K562 (cell line): ENCODE measurements at regions not wholly inside any gene's neighbourhood (a gene's known extent, or its start where the extent isn't known, plus 50 kb on each side); places are given as distances from the start of the nearest gene placed in this dataset.
"Not testable (repeated sequence)": the region's sequence is repeated elsewhere in the genome, so short reads cannot be mapped to it uniquely, and the experiment has no call there.

Experiments used
- ATAC-seq: fragments of 200-7000 bp; cut with Tn5 transposase; 3 replicates; pipeline ENCODE4 v1.9.1; 2020; ENCODE audit warnings: moderate library complexity
- BruUV-seq: library from RNA; stranded (reverse); fragments of 400-500 nt; replicated peaks from 2 replicates; lab custom pipeline; 2021; lab: Mats Ljungman, UMichigan
- CTCF ChIA-PET: fragments of 300-600 bp; formaldehyde crosslinking; extraction: SDS; loops from one replicate; lab custom pipeline; 2021; ENCODE audit warnings: low intra/inter-chr PET ratio; lab: Yijun Ruan, JAX
- POLR2A ChIA-PET: fragments of 300-600, 350-650 bp; sonication (Branson Sonifier 250); formaldehyde crosslinking; extraction: SDS; loops from one replicate; lab custom pipeline; 2021; ENCODE audit warnings: antibody characterized with exemption, inconsistent platforms; lab: Yijun Ruan, JAX
- DNase-seq, 4 experiments: peaks; one replicate each; pipeline versions ENCODE4 v3.0.0 to v3.0.0-alpha.2; 2011 to 2018; ENCODE audit warnings: low spot score in 3 of 4, mixed read lengths in 3 of 4; ENCODE audit errors: extremely low read depth in 1 of 4
- FAIRE-seq: peaks from 2 replicates; lab custom pipeline; 2011; peaks lifted over from hg19 to GRCh38; lab: Jason Lieb, UNC
- H2AFZ ChIP-seq: 2 replicates; pipeline ENCODE4 v1.6.0; 2011; ENCODE audit warnings: low read depth, low read length, control low read depth, inconsistent platforms
- H3K27ac ChIP-seq: fragments of 200-600 bp; 3 replicates; pipeline ENCODE4 v1.8.0; 2011; ENCODE audit warnings: low read depth, mild to moderate bottlenecking, control low read depth, inconsistent platforms, low read length, moderate library complexity, mixed read lengths; ENCODE audit errors: extremely low read depth
- H3K27me3 ChIP-seq, 2 experiments: fragments of 300-600 bp in 1 of 2; 2 replicates in 1 of 2; 3 replicates in 1 of 2; pipeline versions ENCODE4 v1.6.0 to v1.8.0; 2011; ENCODE audit warnings: inconsistent platforms in 2 of 2, low read length in 2 of 2, mild to moderate bottlenecking in 1 of 2, mixed read lengths in 1 of 2, moderate library complexity in 1 of 2; ENCODE audit not compliant: control insufficient read depth in 2 of 2, insufficient read depth in 2 of 2
- H3K36me3 ChIP-seq: fragments of 300-600 bp; 3 replicates; pipeline ENCODE4 v1.8.0; 2011; ENCODE audit warnings: mild to moderate bottlenecking, low read length, inconsistent platforms; ENCODE audit not compliant: control insufficient read depth, insufficient read depth
- H3K4me1 ChIP-seq, 2 experiments: fragments of 200-600 bp in 1 of 2; replicated peaks in 1 of 2; 2 replicates in 1 of 2; 3 replicates in 1 of 2; pipeline versions ENCODE4 v1.5.1 to v1.8.0; 2011; ENCODE audit warnings: inconsistent platforms in 2 of 2, low read length in 2 of 2, mild to moderate bottlenecking in 1 of 2, mixed read lengths in 1 of 2, moderate library complexity in 1 of 2; ENCODE audit not compliant: control insufficient read depth in 2 of 2, insufficient read depth in 2 of 2
- H3K4me2 ChIP-seq: 2 replicates; pipeline ENCODE4 v1.6.1; 2011; ENCODE audit warnings: low read length, control low read depth, inconsistent platforms, mixed read lengths; ENCODE audit not compliant: insufficient read depth
- H3K4me3 ChIP-seq: fragments of 200-600 bp; sonication (generic), shearing (Covaris generic); 2 replicates; pipeline ENCODE4 v1.5.1; 2016; ENCODE audit warnings: control low read depth, inconsistent platforms
- H3K79me2 ChIP-seq: fragments of 200-600 bp; 3 replicates; pipeline ENCODE4 v1.8.0; 2011; ENCODE audit warnings: low read length, inconsistent platforms; ENCODE audit not compliant: control insufficient read depth, insufficient read depth
- H3K9ac ChIP-seq, 2 experiments: 2 replicates each; pipeline versions ENCODE4 v1.6.0 to v1.6.1; 2011; ENCODE audit warnings: low read depth in 2 of 2, low read length in 2 of 2, control low read depth in 1 of 2, inconsistent platforms in 1 of 2, mild to moderate bottlenecking in 1 of 2, mixed read lengths in 1 of 2; ENCODE audit not compliant: insufficient read depth in 1 of 2
- H3K9me1 ChIP-seq: one replicate; pipeline ENCODE4 v1.6.0; 2011; ENCODE audit warnings: inconsistent platforms, mild to moderate bottlenecking, low read length, moderate library complexity; ENCODE audit not compliant: control insufficient read depth, insufficient read depth
- H3K9me3 ChIP-seq: replicated peaks from 2 replicates; pipeline ENCODE4 v1.5.1; 2011; ENCODE audit warnings: low read depth, low read length, inconsistent platforms; ENCODE audit not compliant: control insufficient read depth, insufficient read depth
- H4K20me1 ChIP-seq: replicated peaks from 2 replicates; pipeline ENCODE4 v1.6.1; 2011; ENCODE audit warnings: low read length, inconsistent platforms, mixed read lengths; ENCODE audit not compliant: control insufficient read depth, insufficient read depth
- CREB3 ChIP-seq: fragments of 450-650 bp; conservative IDR thresholded peaks from 2 replicates; pipeline ENCODE4 v1.6.1; 2016; ENCODE audit warnings: missing genetic modification characterization, low read depth, mild to moderate bottlenecking, missing compliant biosample characterization, moderate library complexity
- CXXC5 ChIP-seq: fragments of 250-450 bp; sonication (Bioruptor Pico); IDR thresholded peaks from 2 replicates; pipeline ENCODE4 v1.8.0; 2022; ENCODE audit warnings: inconsistent platforms, mild to moderate bottlenecking, moderate library complexity
- DPF2 ChIP-seq: fragments of 450-650 bp; IDR thresholded peaks from 2 replicates; pipeline ENCODE4 v1.6.1; 2016
- MYBL2 ChIP-seq, 2 experiments: fragments of 450-650 bp in 1 of 2; sonication (generic) in 1 of 2; formaldehyde crosslinking in 1 of 2; IDR thresholded peaks; 2 replicates each; pipeline versions ENCODE4 v1.6.1 to v1.8.1; 2017 to 2022; ENCODE audit warnings: borderline replicate concordance in 1 of 2, inconsistent platforms in 1 of 2, low read depth in 1 of 2, mild to moderate bottlenecking in 1 of 2, missing genetic modification reagents in 1 of 2, moderate library complexity in 1 of 2
- NFE2 ChIP-seq: IDR thresholded peaks from 2 replicates; pipeline ENCODE4 v1.6.1; 2014; ENCODE audit warnings: antibody characterized with exemption, low read depth
- NONO ChIP-seq, 2 experiments: fragments of 200-400 bp in 1 of 2; fragments of 450-650 bp in 1 of 2; formaldehyde crosslinking in 1 of 2; IDR thresholded peaks; 2 replicates each; pipeline ENCODE4 v1.6.1; 2017; ENCODE audit warnings: low read depth in 2 of 2, mild to moderate bottlenecking in 2 of 2, moderate library complexity in 2 of 2, low read length in 1 of 2
- NRF1 ChIP-seq, 2 experiments: fragments of 450-650 bp; IDR thresholded peaks in 1 of 2; conservative IDR thresholded peaks in 1 of 2; 2 replicates each; pipeline ENCODE4 v1.6.1; 2014; ENCODE audit warnings: mild to moderate bottlenecking in 2 of 2
- POLR2AphosphoS2 ChIP-seq: IDR thresholded peaks from 2 replicates; pipeline ENCODE4 v1.6.1; 2012; ENCODE audit warnings: low read length, improper control_type of control experiment
- ZBTB34 ChIP-seq: fragments of 250-450 bp; sonication (Bioruptor Pico); IDR thresholded peaks from 2 replicates; pipeline ENCODE4 v1.8.0; 2021; ENCODE audit warnings: mild to moderate bottlenecking, moderate library complexity
- ZNF384 ChIP-seq: IDR thresholded peaks from 2 replicates; pipeline ENCODE4 v1.6.1; 2012; ENCODE audit warnings: low read depth, low read length, improper control_type of control experiment
- WGBS: fragments of 100-300 bp; shearing (Covaris generic); methylation state at CpG from one replicate; pipeline ENCODE4 v1.1.6; 2016; ENCODE audit warnings: low coverage, mixed read lengths; ENCODE audit not compliant: insufficient coverage; ENCODE audit errors: missing lambda C conversion rate; 5-methylcytosine and 5-hydroxymethylcytosine counted together
- in situ Hi-C: fragments of 300-500 bp; cut with MboI; formaldehyde crosslinking; loops from 4 replicates; pipeline ENCODE4 v1.15.0; 2018; ENCODE audit warnings: inconsistent platforms, mixed read lengths
- intact Hi-C: fragments of 100-400 bp; cut with micrococcal nuclease; formaldehyde crosslinking; loops from 2 replicates; pipeline ENCODE4 v1.14.2; 2022

DNA sequence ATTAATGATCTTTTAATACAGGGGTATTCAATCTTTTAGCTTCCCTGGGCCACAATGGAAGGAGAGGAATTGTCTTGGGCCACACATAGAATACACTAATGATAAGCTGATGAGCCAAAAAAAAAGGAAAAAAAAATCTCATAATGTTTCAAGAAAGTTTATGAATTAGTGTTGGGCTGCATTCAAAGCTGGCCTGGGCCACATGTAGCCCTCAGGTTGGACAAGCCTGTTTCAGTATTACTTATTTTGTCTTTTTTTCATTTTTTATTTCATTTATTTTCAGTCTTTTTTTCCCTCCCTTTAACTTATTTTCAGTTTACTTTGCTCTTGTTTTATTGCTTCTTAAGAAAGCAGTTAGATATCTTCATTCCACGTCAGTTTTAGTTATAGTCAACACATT lies 2171.8 kb upstream of the DEFB115 start (continued):
- TF ChIP-seq MYBL2 (IDR thresholded peaks at IDR 0.05; ENCODE audit: low read depth) (no peak), MYBL2 (CRISPR knock-in tag; IDR thresholded peaks at IDR 0.05; ENCODE audit: borderline replicate concordance) (no peak), NONO (IDR thresholded peaks at IDR 0.05; ENCODE audit: low read depth in 2 of 2, low read length in 1 of 2) (no peak), ZBTB34 (CRISPR knock-in tag) (no peak), CXXC5 (CRISPR knock-in tag) (no peak), CREB3 (tag) (no peak), POLR2AphosphoS2 (no peak)

GRCh38 chr20:29086145-29086718 lies 2171.2 kb upstream of the DEFB115 start:
- POLR2A ChIA-PET, BruUV-seq, FAIRE-seq, H3K27me3 ChIP-seq, H3K4me1 ChIP-seq, H3K9me3 ChIP-seq, H3K4me3 ChIP-seq, H3K9me1 ChIP-seq, H2AFZ ChIP-seq, H4K20me1 ChIP-seq, H3K36me3 ChIP-seq, CTCF ChIA-PET: not testable (repeated sequence)
- ATAC-seq, result peak; percentile 97
- peak overlapping the region; percentile 39; the same call in 1 of the 2 replicates for H3K4me2 ChIP-seq
- peak overlapping the region; percentile 0 to 60; a peak in 3 of 4 replicates for H3K9ac ChIP-seq
- intact Hi-C loops, result loop anchor here (1.0 to 10.0 kb wide), 2 partner anchors 689 to 798 kb away; no protein-coding TSS in a partner anchor
- in situ Hi-C loops, result loop anchor here (5.0 to 25.0 kb wide), 2 partner anchors 526 to 1296 kb away; no protein-coding TSS in a partner anchor
- WGBS, result 11% methylated on average over 10 of the region's 11 CpGs
- TF ChIP-seq ZNF384 (peak; percentile 69), DPF2 (peak; percentile 16; the same call in 1 of the 2 replicates), NRF1 (conservative IDR thresholded peaks at IDR 0.05 in 1 of 2, IDR thresholded peaks at IDR 0.05 in 1 of 2) (0 out of 4 replicates have a peak, but pooled peaks have one; percentile 13 to 20), NFE2 (0 out of 2 replicates have a peak, but pooled peaks have one; percentile 14), CXXC5 (CRISPR knock-in tag) (peak; percentile 31; the same call in 1 of the 2 replicates)
- peak in 1 of 4 experiments; percentile 74 for DNase-seq
- H3K27ac ChIP-seq, result peak overlapping the region; percentile 0; the same call in 1 of the 3 replicates
- peaks cover 51% of the 10 kb centered on the region for H3K79me2 ChIP-seq
